Spleen (tissue), 11 donors: ENCODE measurements at regions not wholly inside any gene's neighbourhood (a gene's known extent, or its start where the extent isn't known, plus 50 kb on each side); places are given as distances from the start of the nearest gene placed in this dataset.

Experiments used
- DNase-seq: peaks from one replicate; pipeline ENCODE4 v3.0.0-alpha.2; 2020
- H3K27ac ChIP-seq, 8 donors: fragments of 200-600 bp; sonication (generic) in 7 of 8; 1 replicate in 4 of 8; 2 replicates in 4 of 8; pipeline versions ENCODE4 v1.5.0 to v1.8.0; 2016 to 2021; ENCODE audit warnings: inconsistent platforms in 4 of 8, mild to moderate bottlenecking in 4 of 8, moderate library complexity in 1 of 8
- H3K27me3 ChIP-seq, 7 donors: fragments of 200-600 bp; sonication (generic) in 6 of 7; replicated peaks in 1 of 7; 1 replicate in 4 of 7; 2 replicates in 3 of 7; pipeline versions ENCODE4 v1.5.0 to v1.8.0; 2016 to 2021; ENCODE audit warnings: inconsistent platforms in 3 of 7, mild to moderate bottlenecking in 1 of 7
- H3K36me3 ChIP-seq, 6 donors: fragments of 200-600 bp; sonication (generic) in 5 of 6; 1 replicate in 4 of 6; 2 replicates in 2 of 6; pipeline versions ENCODE4 v1.5.0 to v1.8.0; 2016 to 2021; ENCODE audit warnings: inconsistent platforms in 2 of 6
- H3K4me1 ChIP-seq, 6 donors: fragments of 200-600 bp; sonication (generic) in 5 of 6; 1 replicate in 3 of 6; 2 replicates in 3 of 6; pipeline versions ENCODE4 v1.5.0 to v1.8.0; 2016 to 2021; ENCODE audit warnings: inconsistent platforms in 3 of 6
- H3K4me3 ChIP-seq, 8 donors: fragments of 200-600 bp; sonication (generic) in 7 of 8; 1 replicate in 4 of 8; 2 replicates in 4 of 8; pipeline versions ENCODE4 v1.5.0 to v1.8.0; 2016 to 2021; ENCODE audit warnings: inconsistent platforms in 4 of 8, mild to moderate bottlenecking in 4 of 8, moderate library complexity in 2 of 8
- H3K9me3 ChIP-seq, 8 donors: fragments of 200-600 bp; sonication (generic) in 7 of 8; 1 replicate in 4 of 8; 2 replicates in 4 of 8; pipeline versions ENCODE4 v1.5.0 to v1.8.0; 2016 to 2021; ENCODE audit warnings: inconsistent platforms in 4 of 8
- CTCF ChIP-seq, 11 experiments: fragments of 200-600 bp in 7 of 11; fragments of 450-650 bp in 4 of 11; sonication (generic) in 4 of 11; IDR thresholded peaks in 8 of 11; conservative IDR thresholded peaks in 3 of 11; 1 replicate in 7 of 11; 2 replicates in 4 of 11; pipeline versions ENCODE4 v1.4.0 to v1.8.0; 2016 to 2021; ENCODE audit warnings: antibody characterized with exemption in 11 of 11, inconsistent platforms in 4 of 11, mild to moderate bottlenecking in 1 of 11
- POLR2A ChIP-seq, 3 donors: fragments of 450-650 bp; IDR thresholded peaks; one replicate each; pipeline ENCODE4 v1.5.1; 2017; ENCODE audit warnings: antibody characterized with exemption in 3 of 3, mild to moderate bottlenecking in 1 of 3
- POLR2AphosphoS5 ChIP-seq, 3 donors: sonication (generic); formaldehyde crosslinking; IDR thresholded peaks; one replicate each; pipeline ENCODE4 v1.5.1; 2017; ENCODE audit warnings: antibody characterized with exemption in 3 of 3
- WGBS, 5 donors: extraction: QIAGEN DNeasy Blood & Tissue Kit in 3 of 5; methylation state at CpG; one replicate each; pipeline versions ENCODE4 v1.1.5 to v1.1.7; 2013 to 2018; 5-methylcytosine and 5-hydroxymethylcytosine counted together
- intact Hi-C: fragments of 100-400 bp; cut with DNase I; formaldehyde crosslinking; loops from one replicate; pipeline ENCODE4 v1.15.0; 2023; ENCODE audit warnings: low total_unique reads
- donor health status: healthy with polysubstance abuse.
- donor health status: DM: no; HTN: no; CAD: no; lungs with moderate emphysema.
- donor health status: DM: no; HTN: no; CAD: no.
- donor health status: Bipolar disorder and iron deficiency.
- donor health status: healthy.
- donor health status: DM: no; HTN: no; CAD: no.
- donor health status: DM: yes; HTN: yes; CAD: no.

- Histone ChIP-seq H3K27ac (no peak overlapping the region), H3K4me3 (no peak overlapping the region), H3K4me1 (no peaks in the 10 kb centered on the region), H3K27me3 (no peaks in the 10 kb centered on the region), H3K9me3 (no peaks in the 10 kb centered on the region), H3K36me3 (no peaks in the 10 kb centered on the region)
- 90 to 96% (median 92%) methylated on average over 2 of the region's 2 CpGs for WGBS, 5 donors
- DNase-seq, result no peak
- no peak for TF ChIP-seq POLR2A (IDR thresholded peaks at IDR 0.05)
- no peak for TF ChIP-seq POLR2AphosphoS5 (IDR thresholded peaks at IDR 0.05)
- no peak for TF ChIP-seq CTCF (IDR thresholded peaks at IDR 0.05 in 8 of 11, conservative IDR thresholded peaks at IDR 0.05 in 3 of 11)
- intact Hi-C loops, result no loop called here
Measured at GRCh38 chr2:12424219-12424618, 292.5 kb upstream of the TRIB2 start.

GRCh38 chr2:12424809-12425208 lies 291.9 kb upstream of the TRIB2 start:
- intact Hi-C loops, result no loop called here
- Histone ChIP-seq H3K27ac (no peak overlapping the region), H3K4me1 (no peaks in the 10 kb centered on the region), H3K9me3 (no peaks in the 10 kb centered on the region), H3K36me3 (no peaks in the 10 kb centered on the region), H3K27me3 (no peaks in the 10 kb centered on the region), H3K4me3 (no peak overlapping the region)
- no peak for TF ChIP-seq POLR2AphosphoS5 (IDR thresholded peaks at IDR 0.05)
- no peak for TF ChIP-seq CTCF (IDR thresholded peaks at IDR 0.05 in 8 of 11, conservative IDR thresholded peaks at IDR 0.05 in 3 of 11)
- no peak for TF ChIP-seq POLR2A (IDR thresholded peaks at IDR 0.05)
- WGBS, 5 donors, result 92 to 97% (median 94%) methylated on average over 3 of the region's 3 CpGs
- no peak for DNase-seq

GRCh38 chr2:12428324-12428723 lies 288.4 kb upstream of the TRIB2 start:
- intact Hi-C loops, result no loop called here
- DNase-seq, result no peak

GRCh38 chr2:12428786-12429185 lies 287.9 kb upstream of the TRIB2 start:
- DNase-seq, result no peak

More at GRCh38 chr2:12428324-12428723, 288.4 kb upstream of the TRIB2 start:
- Histone ChIP-seq H3K36me3 (no peaks in the 10 kb centered on the region), H3K4me1 (peaks cover 0 to 16% (median 10%) of the 10 kb centered on the region in 6 donors), H3K9me3 (no peaks in the 10 kb centered on the region), H3K27me3 (no peaks in the 10 kb centered on the region), H3K4me3 (no peak overlapping the region), H3K27ac (no peak overlapping the region)
- TF ChIP-seq CTCF (IDR thresholded peaks at IDR 0.05 in 8 of 11, conservative IDR thresholded peaks at IDR 0.05 in 3 of 11) (no peak), POLR2AphosphoS5 (IDR thresholded peaks at IDR 0.05) (no peak), POLR2A (IDR thresholded peaks at IDR 0.05) (no peak)
- 72 to 94% (median 85%) methylated on average over 5 of the region's 5 CpGs for WGBS, 5 donors

More at GRCh38 chr2:12428786-12429185, 287.9 kb upstream of the TRIB2 start:
- H3K4me3 ChIP-seq, result no peak overlapping the region
- H3K36me3 ChIP-seq, result no peaks in the 10 kb centered on the region
- H3K9me3 ChIP-seq, result no peaks in the 10 kb centered on the region
- no peak overlapping the region for H3K27ac ChIP-seq
- intact Hi-C loops, result no loop called here
- WGBS, 5 donors, result 74 to 91% (median 87%) methylated on average over 1 of the region's 1 CpG
- H3K27me3 ChIP-seq, result no peaks in the 10 kb centered on the region
- H3K4me1 ChIP-seq, result peaks cover 0 to 16% (median 10%) of the 10 kb centered on the region in 6 donors
- TF ChIP-seq CTCF (IDR thresholded peaks at IDR 0.05 in 8 of 11, conservative IDR thresholded peaks at IDR 0.05 in 3 of 11), result no peak
- no peak for TF ChIP-seq POLR2A (IDR thresholded peaks at IDR 0.05)
- no peak for TF ChIP-seq POLR2AphosphoS5 (IDR thresholded peaks at IDR 0.05)
